GM12891 (cell line): ENCODE measurements at regions not wholly inside any gene's neighbourhood (a gene's known extent, or its start where the extent isn't known, plus 50 kb on each side); places are given as distances from the start of the nearest gene placed in this dataset.
"Not testable (repeated sequence)": the region's sequence is repeated elsewhere in the genome, so short reads cannot be mapped to it uniquely, and the experiment has no call there.

Source experiments
- POLR2A ChIP-seq: IDR thresholded peaks from 2 replicates; pipeline ENCODE4 v1.6.1; 2011; ENCODE audit warnings: low read depth, low read length, control low read depth
- POLR2AphosphoS5 ChIP-seq: IDR thresholded peaks from 2 replicates; pipeline ENCODE4 v1.6.1; 2011; ENCODE audit warnings: low read depth, low read length, control low read depth

DNA sequence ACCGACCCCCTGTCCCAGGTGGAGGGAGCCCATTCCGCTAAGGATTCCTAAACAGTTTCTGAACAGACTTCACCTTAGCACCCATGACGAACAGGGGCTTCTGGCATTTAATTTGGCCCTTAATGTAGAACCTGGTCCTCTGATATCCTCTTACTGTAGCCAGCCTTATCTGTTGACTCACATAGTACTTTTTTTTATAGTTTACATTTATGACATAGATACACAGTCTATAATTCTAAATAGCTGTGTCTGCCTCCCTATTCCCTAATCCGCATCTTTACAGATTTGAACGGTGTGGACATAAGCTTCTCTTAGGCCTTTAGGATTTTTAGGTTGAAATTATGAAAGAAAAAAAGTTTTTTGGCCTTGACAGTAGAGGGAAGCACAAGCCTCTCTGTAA lies 104.9 kb downstream of the TBC1D26 start:
- TF ChIP-seq POLR2A, POLR2AphosphoS5: not testable (repeated sequence)
